ENCODE measurements at regions not wholly inside any gene's neighbourhood (a gene's known extent, or its start where the extent isn't known, plus 50 kb on each side); places are given as distances from the start of the nearest gene placed in this dataset.

GRCh38 chr1:87989346-87989745 lies 660.7 kb downstream of the LMO4 start:
- TF ChIP-seq CTCF (IDR thresholded peaks at IDR 0.05) (no peak), POLR2A (IDR thresholded peaks at IDR 0.05) (no peak)

All from body of pancreas (tissue), 4 donors.